ENCODE measurements at regions not wholly inside any gene's neighbourhood (a gene's known extent, or its start where the extent isn't known, plus 50 kb on each side); places are given as distances from the start of the nearest gene placed in this dataset.

DNA sequence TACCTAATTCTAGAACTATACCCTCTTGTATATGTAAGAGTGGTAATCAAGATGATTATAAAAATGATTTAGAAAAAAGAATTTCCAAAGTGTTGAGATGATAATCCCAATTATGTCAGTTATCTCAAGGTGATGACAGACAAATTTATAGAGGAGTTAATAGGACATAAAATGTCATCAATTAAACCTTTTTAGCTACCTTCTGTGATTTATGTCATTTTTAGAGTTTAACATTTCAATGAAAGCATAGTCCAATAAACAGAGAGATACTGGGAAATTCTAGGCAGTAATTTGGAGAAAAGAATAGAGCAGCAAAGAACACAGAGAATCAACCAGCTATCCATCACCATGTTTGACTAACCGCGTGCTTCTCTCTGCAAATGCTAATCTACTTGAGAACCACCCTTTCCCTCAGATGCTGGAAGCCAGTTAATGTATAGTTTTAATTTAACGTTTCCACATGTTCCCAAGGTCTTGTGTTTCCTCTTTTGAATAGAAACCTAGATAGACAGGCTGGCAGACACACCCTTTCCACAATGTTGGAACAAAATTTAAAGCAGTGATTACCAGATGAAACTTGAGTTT is 433.1 kb upstream of the FAM241A start:
- H3K4me1 ChIP-seq = no peaks in the 10 kb centered on the region
- no peak overlapping the region for H3K27ac ChIP-seq
- no peaks in the 10 kb centered on the region for H3K36me3 ChIP-seq
- H3K4me3 ChIP-seq = no peak overlapping the region
- intact Hi-C loops (cut with DNase I) = no loop called here
- H3K9me3 ChIP-seq = no peaks in the 10 kb centered on the region
- TF ChIP-seq, protein P1, sequence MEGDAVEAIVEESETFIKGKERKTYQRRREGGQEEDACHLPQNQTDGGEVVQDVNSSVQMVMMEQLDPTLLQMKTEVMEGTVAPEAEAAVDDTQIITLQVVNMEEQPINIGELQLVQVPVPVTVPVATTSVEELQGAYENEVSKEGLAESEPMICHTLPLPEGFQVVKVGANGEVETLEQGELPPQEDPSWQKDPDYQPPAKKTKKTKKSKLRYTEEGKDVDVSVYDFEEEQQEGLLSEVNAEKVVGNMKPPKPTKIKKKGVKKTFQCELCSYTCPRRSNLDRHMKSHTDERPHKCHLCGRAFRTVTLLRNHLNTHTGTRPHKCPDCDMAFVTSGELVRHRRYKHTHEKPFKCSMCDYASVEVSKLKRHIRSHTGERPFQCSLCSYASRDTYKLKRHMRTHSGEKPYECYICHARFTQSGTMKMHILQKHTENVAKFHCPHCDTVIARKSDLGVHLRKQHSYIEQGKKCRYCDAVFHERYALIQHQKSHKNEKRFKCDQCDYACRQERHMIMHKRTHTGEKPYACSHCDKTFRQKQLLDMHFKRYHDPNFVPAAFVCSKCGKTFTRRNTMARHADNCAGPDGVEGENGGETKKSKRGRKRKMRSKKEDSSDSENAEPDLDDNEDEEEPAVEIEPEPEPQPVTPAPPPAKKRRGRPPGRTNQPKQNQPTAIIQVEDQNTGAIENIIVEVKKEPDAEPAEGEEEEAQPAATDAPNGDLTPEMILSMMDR (IDR thresholded peaks at IDR 0.05) = no peak
- no peak for DNase-seq (ENCODE audit: low spot score in 2 of 2)
- no peaks in the 10 kb centered on the region for H3K27me3 ChIP-seq

- intact Hi-C loops (cut with DNase I) = no loop called here
- DNase-seq (ENCODE audit: low spot score in 2 of 2) = no peak
- Histone ChIP-seq H3K4me1 (no peaks in the 10 kb centered on the region), H3K9me3 (no peaks in the 10 kb centered on the region), H3K36me3 (no peaks in the 10 kb centered on the region), H3K27ac (no peak overlapping the region), H3K4me3 (no peak overlapping the region), H3K27me3 (no peaks in the 10 kb centered on the region)
- TF ChIP-seq, protein P1 (IDR thresholded peaks at IDR 0.05) = no peak
Observed at GRCh38 chr4:111713276-111713675, 432.0 kb upstream of the FAM241A start.

GRCh38 chr4:111717921-111718320 is 427.3 kb upstream of the FAM241A start:
- H3K4me3 ChIP-seq = no peak overlapping the region
- H3K27me3 ChIP-seq = no peaks in the 10 kb centered on the region
- intact Hi-C loops (cut with DNase I) = no loop called here
- no peaks in the 10 kb centered on the region for H3K4me1 ChIP-seq
- no peak for DNase-seq (ENCODE audit: low spot score in 2 of 2)
- no peaks in the 10 kb centered on the region for H3K9me3 ChIP-seq
- TF ChIP-seq, protein P1 (IDR thresholded peaks at IDR 0.05) = no peak
- no peak overlapping the region for H3K27ac ChIP-seq
- no peaks in the 10 kb centered on the region for H3K36me3 ChIP-seq

DNA sequence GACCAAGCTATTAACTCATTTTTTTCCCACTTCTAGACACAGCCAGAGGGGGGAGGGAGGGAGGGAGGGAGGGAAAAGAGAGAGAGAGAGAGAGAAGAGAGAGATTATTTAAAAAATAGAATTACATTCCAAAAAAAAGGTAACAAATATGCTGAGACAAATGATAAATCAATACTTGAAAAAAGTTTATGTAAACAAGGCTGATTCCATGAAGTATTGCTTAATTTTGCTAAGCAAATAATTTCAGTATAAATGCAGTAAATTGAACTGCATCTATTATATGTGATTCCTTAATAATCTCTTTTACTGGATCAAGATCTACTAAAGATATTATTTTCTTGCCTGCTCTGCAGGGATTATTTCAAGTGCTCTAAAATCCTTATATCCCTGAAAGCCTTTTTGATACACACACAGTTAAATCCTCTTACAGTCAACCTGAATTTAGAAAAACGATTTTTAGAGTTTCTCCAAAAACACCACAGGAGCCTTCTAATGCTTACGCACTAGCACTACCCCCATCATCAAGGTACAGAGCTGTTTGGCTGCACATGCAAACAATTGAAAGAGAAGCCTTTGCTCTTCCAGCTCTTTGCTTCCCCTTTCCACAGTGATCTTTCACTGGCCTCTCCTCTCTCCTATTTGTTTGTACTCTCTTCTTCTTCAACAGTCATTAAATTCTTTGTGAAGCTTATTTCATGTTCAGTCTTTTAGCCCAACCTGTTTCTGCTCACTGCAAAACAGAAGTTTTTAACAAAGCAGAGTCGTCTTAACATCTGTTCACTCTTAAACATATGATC is 426.3 kb upstream of the FAM241A start:
- no peaks in the 10 kb centered on the region for H3K4me1 ChIP-seq
- no peak for DNase-seq (ENCODE audit: low spot score in 2 of 2)
- H3K36me3 ChIP-seq = no peaks in the 10 kb centered on the region
- TF ChIP-seq, protein P1 (IDR thresholded peaks at IDR 0.05) = no peak
- no peak overlapping the region for H3K27ac ChIP-seq
- intact Hi-C loops (cut with DNase I) = no loop called here
- H3K9me3 ChIP-seq = no peaks in the 10 kb centered on the region
- H3K27me3 ChIP-seq = no peaks in the 10 kb centered on the region
- no peak overlapping the region for H3K4me3 ChIP-seq

DNA sequence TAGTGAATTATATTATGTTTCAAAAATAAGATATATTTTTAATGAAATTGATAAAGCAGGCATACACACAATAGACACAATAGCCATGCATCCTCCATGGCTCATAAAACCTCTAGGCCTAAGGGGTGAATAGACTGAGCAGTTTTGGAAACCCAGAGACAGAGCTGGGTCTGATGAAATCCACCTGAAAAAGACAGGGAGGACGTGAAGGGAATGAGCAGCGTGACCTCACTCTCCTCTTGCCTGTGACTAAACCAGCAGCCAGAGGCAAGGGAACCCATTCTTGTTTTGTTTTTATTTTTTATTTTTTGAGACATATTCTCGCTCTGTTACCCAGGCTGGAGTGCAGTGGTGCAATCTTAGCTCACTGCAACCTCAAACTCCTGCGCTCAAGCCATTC is 424.4 kb upstream of the FAM241A start:
- Histone ChIP-seq H3K27me3 (no peaks in the 10 kb centered on the region), H3K9me3 (no peaks in the 10 kb centered on the region), H3K4me1 (no peaks in the 10 kb centered on the region), H3K4me3 (no peak overlapping the region), H3K36me3 (no peaks in the 10 kb centered on the region), H3K27ac (no peak overlapping the region)
- TF ChIP-seq, protein P1 (IDR thresholded peaks at IDR 0.05) = no peak
- no peak for DNase-seq (ENCODE audit: low spot score in 2 of 2)
- intact Hi-C loops (cut with DNase I) = no loop called here
